ENCODE measurements at regions not wholly inside any gene's neighbourhood (a gene's known extent, or its start where the extent isn't known, plus 50 kb on each side); places are given as distances from the start of the nearest gene placed in this dataset.

DNA sequence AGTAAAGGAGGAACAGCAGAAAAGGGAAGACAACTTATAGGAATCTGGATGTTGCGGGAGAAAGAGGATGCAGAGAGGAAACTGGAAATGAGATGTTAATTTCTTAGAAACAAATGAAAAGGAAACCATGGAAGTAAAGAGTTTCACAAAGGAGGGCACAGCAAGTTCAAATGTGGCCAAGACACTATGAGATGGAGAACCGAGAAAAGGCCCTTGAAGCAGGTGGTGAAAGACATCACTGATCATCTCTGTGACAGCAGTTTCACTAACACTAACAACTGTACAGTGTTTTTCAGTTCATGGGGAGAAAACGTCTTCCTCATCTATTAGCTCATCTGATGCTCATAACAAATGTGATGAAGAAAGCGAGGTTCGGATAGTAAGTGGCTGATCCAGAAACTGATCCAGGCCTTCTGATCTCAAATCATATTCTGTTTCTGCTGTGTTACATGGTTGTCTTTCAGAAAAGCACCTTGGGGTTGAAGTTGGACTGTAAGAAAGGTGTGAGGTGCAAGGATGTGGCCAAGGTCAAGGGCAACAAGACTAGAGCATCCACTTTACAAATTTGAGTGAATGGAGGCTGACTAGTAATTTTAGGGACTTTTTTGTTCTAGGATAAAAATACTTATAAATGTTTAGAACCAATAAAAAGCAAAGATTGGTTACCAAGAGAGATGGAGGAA is 492.1 kb upstream of the CADM1 start:
- WGBS, result 77% methylated on average over 5 of the region's 5 CpGs
- DNase-seq (ENCODE audit: low spot score in 2 of 2), result no peak
- no peaks in the 10 kb centered on the region for H3K4me1 ChIP-seq
- H3K27me3 ChIP-seq, result no peaks in the 10 kb centered on the region
- no peaks in the 10 kb centered on the region for H3K9me3 ChIP-seq
- TF ChIP-seq, protein P1, sequence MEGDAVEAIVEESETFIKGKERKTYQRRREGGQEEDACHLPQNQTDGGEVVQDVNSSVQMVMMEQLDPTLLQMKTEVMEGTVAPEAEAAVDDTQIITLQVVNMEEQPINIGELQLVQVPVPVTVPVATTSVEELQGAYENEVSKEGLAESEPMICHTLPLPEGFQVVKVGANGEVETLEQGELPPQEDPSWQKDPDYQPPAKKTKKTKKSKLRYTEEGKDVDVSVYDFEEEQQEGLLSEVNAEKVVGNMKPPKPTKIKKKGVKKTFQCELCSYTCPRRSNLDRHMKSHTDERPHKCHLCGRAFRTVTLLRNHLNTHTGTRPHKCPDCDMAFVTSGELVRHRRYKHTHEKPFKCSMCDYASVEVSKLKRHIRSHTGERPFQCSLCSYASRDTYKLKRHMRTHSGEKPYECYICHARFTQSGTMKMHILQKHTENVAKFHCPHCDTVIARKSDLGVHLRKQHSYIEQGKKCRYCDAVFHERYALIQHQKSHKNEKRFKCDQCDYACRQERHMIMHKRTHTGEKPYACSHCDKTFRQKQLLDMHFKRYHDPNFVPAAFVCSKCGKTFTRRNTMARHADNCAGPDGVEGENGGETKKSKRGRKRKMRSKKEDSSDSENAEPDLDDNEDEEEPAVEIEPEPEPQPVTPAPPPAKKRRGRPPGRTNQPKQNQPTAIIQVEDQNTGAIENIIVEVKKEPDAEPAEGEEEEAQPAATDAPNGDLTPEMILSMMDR (IDR thresholded peaks at IDR 0.05), result no peak
- TF ChIP-seq EP300 (IDR thresholded peaks at IDR 0.05) (no peak), POLR2A (IDR thresholded peaks at IDR 0.05) (no peak), POLR2AphosphoS5 (IDR thresholded peaks at IDR 0.05) (no peak)
- no peak overlapping the region for H3K27ac ChIP-seq
- H3K4me3 ChIP-seq, result no peak overlapping the region
- no peaks in the 10 kb centered on the region for H3K36me3 ChIP-seq

DNA sequence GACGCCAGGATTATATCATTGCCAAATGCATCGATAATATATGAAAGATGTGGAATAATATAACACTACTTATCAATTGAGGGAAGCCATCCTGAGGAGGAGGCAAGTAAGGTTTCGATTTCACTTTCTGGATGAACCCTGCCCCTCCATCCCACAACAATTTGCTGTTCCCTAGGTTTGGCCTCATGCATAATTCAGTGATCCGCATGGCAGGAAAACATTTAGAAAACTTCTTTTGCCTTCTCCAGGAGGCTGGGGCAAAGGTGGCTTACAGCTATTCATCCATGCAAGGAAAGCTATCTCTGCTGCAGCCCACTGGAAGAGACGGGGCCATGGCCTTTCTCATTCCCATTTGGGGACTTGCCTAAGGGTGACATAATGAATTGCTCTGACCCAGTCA is 489.4 kb upstream of the CADM1 start:
- Histone ChIP-seq H3K4me3 (no peak overlapping the region), H3K27ac (no peak overlapping the region), H3K4me1 (no peaks in the 10 kb centered on the region), H3K27me3 (peaks cover 5% of the 10 kb centered on the region), H3K9me3 (no peaks in the 10 kb centered on the region), H3K36me3 (no peaks in the 10 kb centered on the region)
- WGBS, result 93% methylated on average over 5 of the region's 5 CpGs
- no peak for DNase-seq (ENCODE audit: low spot score in 2 of 2)
- TF ChIP-seq EP300 (IDR thresholded peaks at IDR 0.05), result no peak
- no peak for TF ChIP-seq POLR2A (IDR thresholded peaks at IDR 0.05)
- no peak for TF ChIP-seq POLR2AphosphoS5 (IDR thresholded peaks at IDR 0.05)
- TF ChIP-seq, protein P1 (IDR thresholded peaks at IDR 0.05), result no peak

DNA sequence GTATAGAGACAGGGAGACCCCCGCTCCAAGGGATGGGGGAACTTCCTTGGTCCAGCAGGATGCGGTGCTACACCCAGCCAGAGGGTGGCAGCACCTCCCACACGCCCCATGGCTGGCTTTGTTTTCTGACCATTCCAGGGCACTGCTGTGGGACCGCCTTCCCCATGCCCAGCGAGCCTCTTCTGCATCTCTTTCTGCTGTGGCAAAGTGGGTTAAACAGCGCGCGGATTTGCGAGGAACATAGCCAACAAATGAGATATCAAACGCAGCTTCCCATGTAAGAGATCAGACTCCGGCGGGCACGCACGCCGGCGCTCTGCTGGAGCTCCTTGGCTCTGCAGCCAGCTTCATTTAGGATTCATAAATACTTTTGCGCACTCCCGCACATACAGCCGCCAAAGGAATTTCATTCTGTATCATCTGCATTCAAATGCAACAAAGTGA is 485.8 kb upstream of the CADM1 start:
- 57% methylated on average over 19 of the region's 19 CpGs for WGBS
- Histone ChIP-seq H3K27ac (no peak overlapping the region), H3K27me3 (peaks cover 5% of the 10 kb centered on the region), H3K9me3 (no peaks in the 10 kb centered on the region), H3K4me1 (no peaks in the 10 kb centered on the region), H3K4me3 (no peak overlapping the region), H3K36me3 (no peaks in the 10 kb centered on the region)
- no peak for DNase-seq (ENCODE audit: low spot score in 2 of 2)
- TF ChIP-seq POLR2A (IDR thresholded peaks at IDR 0.05), result no peak
- TF ChIP-seq, protein P1 (IDR thresholded peaks at IDR 0.05), result peak in 1 of 2 donors; percentile 52

DNA sequence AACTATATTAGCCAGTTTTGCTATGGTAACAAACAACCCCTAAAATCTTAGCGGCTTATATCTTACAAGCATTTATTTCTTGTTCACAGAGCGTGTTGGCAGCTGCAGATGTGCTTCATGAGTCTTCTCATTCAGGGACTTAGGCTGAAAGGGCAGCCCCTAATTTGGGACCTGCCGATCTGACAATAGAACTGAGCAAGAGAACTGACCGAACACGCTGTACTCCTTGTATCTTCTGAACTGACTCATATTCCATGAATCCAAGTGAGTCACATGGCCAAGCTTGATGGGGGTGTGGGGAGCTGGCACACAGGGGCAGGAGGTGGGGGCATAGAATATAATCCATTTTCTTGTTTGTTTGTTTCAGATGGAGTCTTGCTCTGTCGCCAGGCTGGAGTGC is 481.7 kb upstream of the CADM1 start:
- no peak for TF ChIP-seq POLR2AphosphoS5 (IDR thresholded peaks at IDR 0.05)
- no peak for TF ChIP-seq EP300 (IDR thresholded peaks at IDR 0.05)
- TF ChIP-seq, protein P1 (IDR thresholded peaks at IDR 0.05), result no peak
- no peak for TF ChIP-seq POLR2A (IDR thresholded peaks at IDR 0.05)

DNA sequence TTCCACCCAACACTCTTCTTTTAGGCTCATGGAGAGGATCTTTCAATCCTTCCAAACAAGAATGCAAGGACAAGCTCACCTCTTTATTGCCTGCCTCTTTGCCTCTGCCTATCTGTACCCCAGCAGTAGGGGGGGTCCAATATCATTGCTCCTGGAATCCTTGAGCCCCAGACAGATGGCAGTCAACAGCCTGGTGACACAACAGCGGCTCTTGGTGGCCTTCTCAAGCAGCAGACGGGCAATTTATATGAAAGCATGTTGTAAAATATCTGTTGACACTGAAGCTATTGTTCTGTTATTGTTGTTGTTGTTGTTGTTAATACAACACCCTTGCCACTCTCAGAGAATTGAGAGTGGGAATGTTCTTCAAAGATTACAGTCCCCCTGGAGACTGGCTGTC is 480.0 kb upstream of the CADM1 start:
- no peaks in the 10 kb centered on the region for H3K27me3 ChIP-seq
- no peak overlapping the region for H3K4me3 ChIP-seq
- 80% methylated on average over 1 of the region's 2 CpGs for WGBS
- H3K36me3 ChIP-seq, result no peaks in the 10 kb centered on the region
- TF ChIP-seq EP300 (IDR thresholded peaks at IDR 0.05) (no peak), POLR2A (IDR thresholded peaks at IDR 0.05) (no peak), POLR2AphosphoS5 (IDR thresholded peaks at IDR 0.05) (no peak)
- TF ChIP-seq, protein P1 (IDR thresholded peaks at IDR 0.05), result no peak
- DNase-seq (ENCODE audit: low spot score in 2 of 2), result no peak
- H3K27ac ChIP-seq, result no peak overlapping the region
- no peaks in the 10 kb centered on the region for H3K9me3 ChIP-seq
- H3K4me1 ChIP-seq, result peaks cover 10% of the 10 kb centered on the region

More for the DNA sequence above, 481.7 kb upstream of the CADM1 start:
- no peak overlapping the region for H3K27ac ChIP-seq
- peaks cover 5% of the 10 kb centered on the region for H3K27me3 ChIP-seq
- no peaks in the 10 kb centered on the region for H3K36me3 ChIP-seq
- no peaks in the 10 kb centered on the region for H3K9me3 ChIP-seq
- H3K4me1 ChIP-seq, result peaks cover 4% of the 10 kb centered on the region
- DNase-seq (ENCODE audit: low spot score in 2 of 2), result no peak
- 96% methylated on average over 6 of the region's 6 CpGs for WGBS
- H3K4me3 ChIP-seq, result no peak overlapping the region

Measured in suprapubic skin (tissue), 4 donors.